ENCODE measurements at regions not wholly inside any gene's neighbourhood (a gene's known extent, or its start where the extent isn't known, plus 50 kb on each side); places are given as distances from the start of the nearest gene placed in this dataset.
"Not testable (repeated sequence)": the region's sequence is repeated elsewhere in the genome, so short reads cannot be mapped to it uniquely, and the experiment has no call there.

DNA sequence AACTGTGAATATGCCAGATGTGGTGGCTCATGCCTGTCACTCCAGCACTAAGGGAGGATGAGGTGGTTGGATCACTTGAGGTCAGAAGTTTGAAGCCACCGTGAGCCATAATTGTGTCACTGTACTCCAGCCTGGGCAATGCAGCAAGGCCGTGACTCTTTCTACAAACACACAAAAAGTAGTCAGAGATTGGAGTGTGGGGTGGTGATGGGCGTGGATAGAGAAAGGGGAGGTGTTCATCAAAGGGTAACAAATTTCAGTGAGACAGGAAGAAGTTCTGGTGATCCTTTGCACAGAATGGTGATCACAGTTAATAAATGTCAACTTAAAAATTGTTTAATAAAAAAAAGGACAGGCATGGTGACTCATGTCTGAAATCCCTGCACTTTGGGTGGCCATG is 112.1 kb downstream of the CDY2A start:
- H3K27me3 Mint-ChIP-seq; H3K27ac ChIP-seq (ENCODE audit: low read length); H3K4me1 ChIP-seq (ENCODE audit: control insufficient read depth in 1 of 2, extremely low read depth in 1 of 2, insufficient read depth in 2 of 2, low read length in 2 of 2); H3K36me3 Mint-ChIP-seq; H3K36me3 ChIP-seq (ENCODE audit: control insufficient read depth in 2 of 2, extremely low read depth in 1 of 2, insufficient read depth in 1 of 2, low read length in 1 of 2); POLR2A ChIA-PET; H3K9me3 ChIP-seq; H3K27ac Mint-ChIP-seq; CTCF ChIA-PET; H3K9me3 Mint-ChIP-seq; H3K4me1 Mint-ChIP-seq; DNase-seq; H3K4me3 ChIP-seq (ENCODE audit: control insufficient read depth in 1 of 2, extremely low read depth in 1 of 2, low read length in 1 of 2); H3K4me3 Mint-ChIP-seq; H3K27me3 ChIP-seq (replicated peaks in 1 of 2; ENCODE audit: control insufficient read depth in 2 of 2, extremely low read depth in 1 of 2, insufficient read depth in 2 of 2, low read length in 1 of 2); ATAC-seq (replicated peaks in 1 of 4): not testable (repeated sequence)
- WGBS (ENCODE audit: insufficient coverage): no CpG with 5 or more reads among the region's 3 CpGs

DNA sequence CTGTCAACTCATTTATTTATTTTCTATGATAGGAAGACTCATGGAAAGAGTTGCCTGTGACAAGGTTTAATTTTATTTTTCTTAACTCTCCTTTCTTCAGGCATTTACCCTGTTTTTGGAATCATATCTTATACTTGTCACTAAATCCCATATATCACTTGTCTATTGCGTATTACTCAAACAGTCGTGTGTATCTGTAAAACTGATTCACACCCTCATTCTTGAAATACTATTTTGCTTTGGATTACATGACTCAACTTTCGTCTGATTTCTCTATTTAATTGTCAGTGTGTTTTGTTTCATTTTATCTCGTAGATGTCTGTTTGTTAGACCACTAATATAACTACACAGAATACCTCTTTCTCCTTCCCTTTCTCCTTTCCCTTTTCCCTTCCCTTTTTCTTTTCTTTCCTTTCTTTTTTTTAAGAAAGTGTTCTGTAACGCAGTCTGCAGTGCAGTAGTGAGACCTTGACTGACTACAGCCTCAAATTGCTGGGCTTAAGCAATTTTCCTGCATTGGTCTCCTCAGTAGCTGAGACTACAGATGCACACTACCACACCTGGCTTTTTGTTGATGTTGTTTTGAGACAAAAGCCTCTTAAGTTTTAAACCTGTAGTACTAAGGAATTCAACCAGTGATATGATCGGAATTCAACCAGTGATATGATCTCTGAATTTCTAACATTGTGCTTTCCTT is 113.9 kb downstream of the CDY2A start:
- H3K27me3 ChIP-seq (replicated peaks in 1 of 2; ENCODE audit: control insufficient read depth in 2 of 2, extremely low read depth in 1 of 2, insufficient read depth in 2 of 2, low read length in 1 of 2); H3K27me3 Mint-ChIP-seq; H3K4me3 ChIP-seq (ENCODE audit: control insufficient read depth in 1 of 2, extremely low read depth in 1 of 2, low read length in 1 of 2); H3K27ac Mint-ChIP-seq; H3K36me3 ChIP-seq (ENCODE audit: control insufficient read depth in 2 of 2, extremely low read depth in 1 of 2, insufficient read depth in 1 of 2, low read length in 1 of 2); H3K4me1 Mint-ChIP-seq; DNase-seq; H3K27ac ChIP-seq (ENCODE audit: low read length); H3K9me3 Mint-ChIP-seq; H3K4me1 ChIP-seq (ENCODE audit: control insufficient read depth in 1 of 2, extremely low read depth in 1 of 2, insufficient read depth in 2 of 2, low read length in 2 of 2); H3K9me3 ChIP-seq; CTCF ChIA-PET; ATAC-seq (replicated peaks in 1 of 4); H3K4me3 Mint-ChIP-seq; H3K36me3 Mint-ChIP-seq; POLR2A ChIA-PET: not testable (repeated sequence)
- WGBS (ENCODE audit: insufficient coverage): no CpG with 5 or more reads among the region's 6 CpGs

DNA sequence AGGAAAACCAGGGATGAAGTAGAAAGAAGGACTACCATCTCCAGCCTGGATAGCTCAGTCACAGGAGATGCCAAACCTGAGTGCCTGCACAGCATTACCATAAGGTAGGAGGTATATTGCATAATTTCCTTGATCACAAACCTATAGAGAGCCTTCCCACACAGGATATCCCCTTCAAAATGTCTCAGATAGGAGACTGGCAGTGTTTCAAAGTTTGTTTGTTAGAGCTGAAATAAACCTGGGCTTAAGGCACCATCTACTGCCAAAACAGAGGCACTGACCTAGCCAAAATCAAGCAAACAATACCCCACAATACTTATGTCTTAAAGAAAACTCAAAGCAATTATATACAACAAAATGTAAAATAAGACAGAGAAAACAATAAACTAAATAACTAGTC is 120.8 kb downstream of the CDY2A start:
- H3K27ac Mint-ChIP-seq; H3K27ac ChIP-seq (ENCODE audit: low read length); H3K4me3 ChIP-seq (ENCODE audit: control insufficient read depth in 1 of 2, extremely low read depth in 1 of 2, low read length in 1 of 2); H3K36me3 ChIP-seq (ENCODE audit: control insufficient read depth in 2 of 2, extremely low read depth in 1 of 2, insufficient read depth in 1 of 2, low read length in 1 of 2); H3K9me3 Mint-ChIP-seq; CTCF ChIA-PET; H3K36me3 Mint-ChIP-seq; H3K4me1 ChIP-seq (ENCODE audit: control insufficient read depth in 1 of 2, extremely low read depth in 1 of 2, insufficient read depth in 2 of 2, low read length in 2 of 2); ATAC-seq (replicated peaks in 1 of 4); H3K4me1 Mint-ChIP-seq; H3K4me3 Mint-ChIP-seq; H3K27me3 ChIP-seq (replicated peaks in 1 of 2; ENCODE audit: control insufficient read depth in 2 of 2, extremely low read depth in 1 of 2, insufficient read depth in 2 of 2, low read length in 1 of 2); DNase-seq; H3K27me3 Mint-ChIP-seq; H3K9me3 ChIP-seq; POLR2A ChIA-PET: not testable (repeated sequence)

DNA sequence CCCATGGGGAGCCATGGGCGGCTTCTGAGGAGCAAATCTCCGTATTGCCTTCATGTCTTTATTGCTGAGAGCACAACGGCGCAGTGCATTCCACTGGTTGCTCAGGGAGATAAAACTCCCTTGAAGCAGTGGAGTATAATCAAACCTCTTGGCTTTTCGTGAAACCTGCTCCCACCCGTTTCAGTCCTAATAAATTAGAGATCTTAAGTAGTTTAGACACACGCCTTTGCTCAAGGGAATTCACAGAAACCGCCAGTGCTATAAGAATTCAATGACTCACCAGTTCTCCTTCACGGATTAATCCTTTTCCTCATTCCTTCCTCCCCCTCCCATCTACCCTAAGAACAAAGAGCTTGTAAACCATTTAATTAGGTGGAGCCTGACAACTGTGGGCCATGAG is 127.0 kb downstream of the CDY2A start:
- H3K4me1 Mint-ChIP-seq; H3K27ac ChIP-seq (ENCODE audit: low read length); DNase-seq; H3K9me3 Mint-ChIP-seq; H3K4me3 ChIP-seq (ENCODE audit: control insufficient read depth in 1 of 2, extremely low read depth in 1 of 2, low read length in 1 of 2); H3K36me3 Mint-ChIP-seq; CTCF ChIA-PET; POLR2A ChIA-PET; H3K4me3 Mint-ChIP-seq; ATAC-seq (replicated peaks in 1 of 4); H3K27ac Mint-ChIP-seq; H3K4me1 ChIP-seq (ENCODE audit: control insufficient read depth in 1 of 2, extremely low read depth in 1 of 2, insufficient read depth in 2 of 2, low read length in 2 of 2); H3K36me3 ChIP-seq (ENCODE audit: control insufficient read depth in 2 of 2, extremely low read depth in 1 of 2, insufficient read depth in 1 of 2, low read length in 1 of 2); H3K9me3 ChIP-seq; H3K27me3 Mint-ChIP-seq; H3K27me3 ChIP-seq (replicated peaks in 1 of 2; ENCODE audit: control insufficient read depth in 2 of 2, extremely low read depth in 1 of 2, insufficient read depth in 2 of 2, low read length in 1 of 2): not testable (repeated sequence)
- no CpG with 5 or more reads among the region's 9 CpGs for WGBS (ENCODE audit: insufficient coverage)

DNA sequence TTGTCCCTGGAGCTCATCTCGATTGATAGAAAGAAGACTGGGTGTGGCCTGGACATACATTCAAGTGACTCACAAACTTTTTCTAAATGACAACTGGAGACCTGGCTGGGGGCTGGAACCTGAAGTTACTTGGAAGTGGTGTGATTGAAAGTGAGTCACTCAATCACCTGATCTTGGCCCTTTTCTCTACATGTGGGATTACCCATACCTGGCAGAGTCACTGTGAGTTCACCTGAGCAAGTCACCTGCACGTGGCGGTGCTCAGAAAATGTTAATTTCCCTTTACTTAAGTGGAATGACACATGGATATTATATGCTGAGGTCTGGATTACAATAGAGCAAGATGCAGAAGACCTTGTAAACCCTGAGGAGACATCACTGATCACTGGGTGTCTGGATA is 140.2 kb downstream of the CDY2A start:
- H3K4me1 Mint-ChIP-seq; H3K9me3 Mint-ChIP-seq; DNase-seq; H3K27ac ChIP-seq (ENCODE audit: low read length); H3K4me3 Mint-ChIP-seq; ATAC-seq (replicated peaks in 1 of 4); POLR2A ChIA-PET; H3K27me3 Mint-ChIP-seq; H3K27me3 ChIP-seq (replicated peaks in 1 of 2; ENCODE audit: control insufficient read depth in 2 of 2, extremely low read depth in 1 of 2, insufficient read depth in 2 of 2, low read length in 1 of 2); H3K4me3 ChIP-seq (ENCODE audit: control insufficient read depth in 1 of 2, extremely low read depth in 1 of 2, low read length in 1 of 2); H3K9me3 ChIP-seq; H3K36me3 Mint-ChIP-seq; CTCF ChIA-PET; H3K4me1 ChIP-seq (ENCODE audit: control insufficient read depth in 1 of 2, extremely low read depth in 1 of 2, insufficient read depth in 2 of 2, low read length in 2 of 2); H3K36me3 ChIP-seq (ENCODE audit: control insufficient read depth in 2 of 2, extremely low read depth in 1 of 2, insufficient read depth in 1 of 2, low read length in 1 of 2); H3K27ac Mint-ChIP-seq: not testable (repeated sequence)
- no CpG with 5 or more reads among the region's 3 CpGs for WGBS (ENCODE audit: insufficient coverage)

DNA sequence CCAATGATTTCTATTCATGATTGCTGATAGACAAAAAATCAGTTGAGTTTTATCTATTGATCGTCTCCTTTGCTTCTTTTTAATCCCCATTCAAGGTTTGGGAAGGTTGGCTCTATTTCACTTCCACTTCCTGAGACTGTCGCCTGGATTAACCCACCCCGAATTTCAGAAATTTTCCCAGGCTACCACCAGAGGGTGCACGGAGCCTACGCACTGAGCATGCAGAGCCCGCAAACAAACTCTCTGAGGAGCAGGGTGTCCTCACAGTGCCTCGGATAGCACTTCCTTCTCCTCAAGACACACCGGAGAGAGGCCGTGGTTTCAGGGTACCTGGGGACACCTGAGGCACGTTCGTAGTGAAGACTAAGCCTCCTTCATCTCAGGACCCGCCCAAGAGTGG is 150.5 kb downstream of the CDY2A start:
- H3K4me3 ChIP-seq (ENCODE audit: control insufficient read depth in 1 of 2, extremely low read depth in 1 of 2, low read length in 1 of 2); DNase-seq; H3K4me3 Mint-ChIP-seq; H3K4me1 Mint-ChIP-seq; H3K9me3 Mint-ChIP-seq; CTCF ChIA-PET; H3K27me3 ChIP-seq (replicated peaks in 1 of 2; ENCODE audit: control insufficient read depth in 2 of 2, extremely low read depth in 1 of 2, insufficient read depth in 2 of 2, low read length in 1 of 2); H3K36me3 ChIP-seq (ENCODE audit: control insufficient read depth in 2 of 2, extremely low read depth in 1 of 2, insufficient read depth in 1 of 2, low read length in 1 of 2); H3K27ac ChIP-seq (ENCODE audit: low read length); H3K9me3 ChIP-seq; H3K36me3 Mint-ChIP-seq; ATAC-seq (replicated peaks in 1 of 4); H3K27me3 Mint-ChIP-seq; POLR2A ChIA-PET; H3K27ac Mint-ChIP-seq; H3K4me1 ChIP-seq (ENCODE audit: control insufficient read depth in 1 of 2, extremely low read depth in 1 of 2, insufficient read depth in 2 of 2, low read length in 2 of 2): not testable (repeated sequence)
- no CpG with 5 or more reads among the region's 12 CpGs for WGBS (ENCODE audit: insufficient coverage)

DNA sequence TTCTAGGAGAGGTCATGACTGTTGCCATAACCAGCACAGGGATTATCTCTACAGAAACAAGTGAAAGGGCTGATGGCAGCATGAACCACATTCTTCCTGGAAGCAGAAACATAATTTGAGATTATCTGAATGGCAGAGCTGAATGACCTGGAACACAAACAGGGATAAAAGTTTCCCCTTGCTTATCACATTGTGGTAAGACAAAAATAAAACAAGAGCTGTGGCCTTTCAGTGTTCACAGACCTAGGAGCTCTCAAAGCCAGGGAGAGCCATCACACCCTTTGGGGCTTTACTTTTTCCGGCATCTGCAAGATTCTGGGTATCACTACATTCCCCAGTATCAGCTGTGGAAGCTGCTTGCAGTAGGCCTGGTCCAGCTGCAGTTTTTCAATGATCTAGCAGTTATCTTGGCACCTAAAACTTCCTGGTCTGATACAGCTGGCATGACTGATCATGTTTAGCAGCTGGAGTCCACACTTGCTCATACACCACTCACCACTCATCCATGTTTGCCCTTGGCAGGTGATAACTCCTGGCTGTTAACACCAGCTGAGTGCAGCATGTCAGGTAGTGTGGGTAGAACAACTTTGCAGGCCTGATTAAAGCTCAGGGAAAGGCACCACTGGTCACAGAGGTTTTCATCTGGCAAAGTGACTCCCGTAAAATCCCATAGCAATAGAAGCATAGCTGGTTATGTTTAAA is 163.5 kb downstream of the CDY2A start:
- H3K36me3 ChIP-seq (ENCODE audit: control insufficient read depth in 2 of 2, extremely low read depth in 1 of 2, insufficient read depth in 1 of 2, low read length in 1 of 2); H3K4me3 Mint-ChIP-seq; H3K9me3 ChIP-seq; H3K4me1 ChIP-seq (ENCODE audit: control insufficient read depth in 1 of 2, extremely low read depth in 1 of 2, insufficient read depth in 2 of 2, low read length in 2 of 2); H3K27me3 Mint-ChIP-seq; H3K4me3 ChIP-seq (ENCODE audit: control insufficient read depth in 1 of 2, extremely low read depth in 1 of 2, low read length in 1 of 2); POLR2A ChIA-PET; ATAC-seq (replicated peaks in 1 of 4); H3K36me3 Mint-ChIP-seq; H3K27ac ChIP-seq (ENCODE audit: low read length); H3K27ac Mint-ChIP-seq; H3K4me1 Mint-ChIP-seq; H3K9me3 Mint-ChIP-seq; CTCF ChIA-PET; H3K27me3 ChIP-seq (replicated peaks in 1 of 2; ENCODE audit: control insufficient read depth in 2 of 2, extremely low read depth in 1 of 2, insufficient read depth in 2 of 2, low read length in 1 of 2); DNase-seq: not testable (repeated sequence)
- no CpG with 5 or more reads among the region's 2 CpGs for WGBS (ENCODE audit: insufficient coverage)
